Ishikawa (cell line): ENCODE measurements at regions not wholly inside any gene's neighbourhood (a gene's known extent, or its start where the extent isn't known, plus 50 kb on each side); places are given as distances from the start of the nearest gene placed in this dataset.

Experiments used
- CEBPB ChIP-seq: IDR thresholded peaks from 2 replicates; pipeline ENCODE4 v1.6.1; 2012
- CREB1 ChIP-seq: IDR thresholded peaks from 2 replicates; pipeline ENCODE4 v1.6.1; 2012; ENCODE audit warnings: low read depth
- EGR1 ChIP-seq: IDR thresholded peaks from 2 replicates; pipeline ENCODE4 v1.6.1; 2012
- EP300 ChIP-seq: IDR thresholded peaks from 2 replicates; pipeline ENCODE4 v1.6.1; 2012; ENCODE audit warnings: borderline replicate concordance
- FOXM1 ChIP-seq: IDR thresholded peaks from 2 replicates; pipeline ENCODE4 v1.6.1; 2012; ENCODE audit warnings: low read depth, borderline replicate concordance
- MAX ChIP-seq: IDR thresholded peaks from 2 replicates; pipeline ENCODE4 v1.6.1; 2012
- NFIC ChIP-seq: IDR thresholded peaks from 2 replicates; pipeline ENCODE4 v1.6.1; 2012
- RAD21 ChIP-seq: IDR thresholded peaks from 2 replicates; pipeline ENCODE4 v1.6.1; 2012; ENCODE audit warnings: low read depth
- REST ChIP-seq: IDR thresholded peaks from 2 replicates; pipeline ENCODE4 v1.6.1; 2012; ENCODE audit warnings: low read depth, mild to moderate bottlenecking
- TAF1 ChIP-seq: IDR thresholded peaks from 2 replicates; pipeline ENCODE4 v1.6.1; 2012; ENCODE audit warnings: low read depth, mild to moderate bottlenecking
- TCF12 ChIP-seq: IDR thresholded peaks from 2 replicates; pipeline ENCODE4 v1.6.1; 2012; ENCODE audit warnings: low read depth
- TEAD4 ChIP-seq: IDR thresholded peaks from 2 replicates; pipeline ENCODE4 v1.6.1; 2012
- USF1 ChIP-seq: IDR thresholded peaks from 2 replicates; pipeline ENCODE4 v1.6.1; 2012
- YY1 ChIP-seq: IDR thresholded peaks from 2 replicates; pipeline ENCODE4 v1.6.1; 2012; ENCODE audit warnings: low read depth
- ZBTB7A ChIP-seq: IDR thresholded peaks from 2 replicates; pipeline ENCODE4 v1.6.1; 2012; ENCODE audit warnings: low read depth

GRCh38 chr4:137705171-137705783 is 173.0 kb upstream of the PCDH18 start:
- no peak for TF ChIP-seq REST
- TF ChIP-seq YY1, result no peak
- TF ChIP-seq RAD21, result no peak
- TF ChIP-seq USF1, result no peak
- no peak for TF ChIP-seq EGR1
- TF ChIP-seq NFIC, result no peak
- TF ChIP-seq CREB1, result no peak
- no peak for TF ChIP-seq EP300
- TF ChIP-seq CEBPB, result no peak
- TF ChIP-seq FOXM1, result no peak
- no peak for TF ChIP-seq ZBTB7A
- no peak for TF ChIP-seq TCF12
- TF ChIP-seq TEAD4, result no peak
- TF ChIP-seq MAX, result no peak
- no peak for TF ChIP-seq TAF1

DNA sequence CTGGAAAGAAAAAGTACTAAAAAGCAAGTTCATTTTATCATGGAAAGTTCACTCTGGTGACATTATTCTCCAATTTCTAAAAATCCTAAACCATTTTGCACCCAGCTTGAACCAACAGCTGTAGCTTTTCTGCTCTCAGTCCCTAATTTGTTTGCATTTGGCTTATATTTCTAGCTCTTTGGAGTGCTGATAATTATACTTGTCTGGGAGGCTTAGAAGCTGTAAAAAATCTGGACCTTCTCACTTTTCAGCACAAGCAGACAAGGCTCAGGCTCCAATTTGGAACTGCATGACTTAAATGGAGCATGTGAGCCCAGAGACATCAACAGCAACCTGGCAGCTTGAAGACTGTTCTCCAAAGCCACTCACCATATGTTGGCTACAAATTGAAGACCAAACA is 170.9 kb upstream of the PCDH18 start:
- no peak for TF ChIP-seq TAF1
- no peak for TF ChIP-seq TEAD4
- no peak for TF ChIP-seq CEBPB
- TF ChIP-seq NFIC, result no peak
- no peak for TF ChIP-seq TCF12
- TF ChIP-seq MAX, result no peak
- TF ChIP-seq EGR1, result no peak
- TF ChIP-seq YY1, result no peak
- no peak for TF ChIP-seq FOXM1
- no peak for TF ChIP-seq ZBTB7A
- no peak for TF ChIP-seq RAD21
- TF ChIP-seq CREB1, result no peak
- TF ChIP-seq EP300, result no peak
- no peak for TF ChIP-seq REST

- TF ChIP-seq CEBPB, result no peak
- TF ChIP-seq MAX, result no peak
- no peak for TF ChIP-seq EP300
- TF ChIP-seq REST, result no peak
- no peak for TF ChIP-seq NFIC
- TF ChIP-seq YY1, result no peak
- TF ChIP-seq ZBTB7A, result no peak
- TF ChIP-seq TCF12, result no peak
- TF ChIP-seq FOXM1, result no peak
- TF ChIP-seq TAF1, result no peak
- TF ChIP-seq CREB1, result no peak
- no peak for TF ChIP-seq EGR1
- TF ChIP-seq RAD21, result no peak
- no peak for TF ChIP-seq TEAD4
- no peak for TF ChIP-seq USF1
These were observed 170.2 kb upstream of the PCDH18 start for GRCh38 chr4:137702512-137702911.

GRCh38 chr4:137701401-137701800 is 169.1 kb upstream of the PCDH18 start:
- TF ChIP-seq EP300 (no peak), TCF12 (no peak), TEAD4 (no peak), USF1 (no peak), RAD21 (no peak), MAX (no peak)
